ENCODE measurements at regions not wholly inside any gene's neighbourhood (a gene's known extent, or its start where the extent isn't known, plus 50 kb on each side); places are given as distances from the start of the nearest gene placed in this dataset.
"Not testable (repeated sequence)": the region's sequence is repeated elsewhere in the genome, so short reads cannot be mapped to it uniquely, and the experiment has no call there.

GRCh38 chr1:95754412-95754811 is 520.4 kb downstream of the RWDD3 start:
- DNase-seq (ENCODE audit: low read depth in 2 of 2) = no peak

GRCh38 chr1:95766036-95766435 is 532.0 kb downstream of the RWDD3 start:
- no peak for DNase-seq (ENCODE audit: low read depth in 2 of 2)

GRCh38 chr1:95770581-95770980 is 536.6 kb downstream of the RWDD3 start:
- no peak for DNase-seq (ENCODE audit: low read depth in 2 of 2)

GRCh38 chr1:95778217-95778616 is 544.2 kb downstream of the RWDD3 start:
- no peak for DNase-seq (ENCODE audit: low read depth in 2 of 2)

GRCh38 chr1:95780836-95781235 is 546.8 kb downstream of the RWDD3 start:
- no peak for DNase-seq (ENCODE audit: low read depth in 2 of 2)

- no peak for DNase-seq (ENCODE audit: low read depth in 2 of 2)
Measured at GRCh38 chr1:95790136-95790535, 556.1 kb downstream of the RWDD3 start.

- no peak for DNase-seq (ENCODE audit: low read depth in 2 of 2)
Measured at GRCh38 chr1:95793893-95794292, 559.9 kb downstream of the RWDD3 start.

- not testable (repeated sequence) for DNase-seq (ENCODE audit: low read depth in 2 of 2)
Measured at GRCh38 chr1:95797761-95798160, 563.8 kb downstream of the RWDD3 start.

- DNase-seq (ENCODE audit: low read depth in 2 of 2) = no peak
Measured at GRCh38 chr1:95806171-95806570, 572.2 kb downstream of the RWDD3 start.

- DNase-seq (ENCODE audit: low read depth in 2 of 2) = no peak
Measured at GRCh38 chr1:95809391-95809790, 575.4 kb downstream of the RWDD3 start.

GRCh38 chr1:95815511-95815910 is 581.5 kb downstream of the RWDD3 start:
- no peak for DNase-seq (ENCODE audit: low read depth in 2 of 2)

- no peak for DNase-seq (ENCODE audit: low read depth in 2 of 2)
Measured at GRCh38 chr1:95829556-95829955, 595.5 kb downstream of the RWDD3 start.

GRCh38 chr1:95832370-95832769 is 598.4 kb downstream of the RWDD3 start:
- DNase-seq (ENCODE audit: low read depth in 2 of 2) = no peak

GRCh38 chr1:95849439-95849838 is 615.4 kb downstream of the RWDD3 start:
- DNase-seq (ENCODE audit: low read depth in 2 of 2) = no peak

GRCh38 chr1:95850165-95850649 is 616.2 kb downstream of the RWDD3 start:
- DNase-seq (ENCODE audit: low read depth in 2 of 2) = no peak

GRCh38 chr1:95850763-95851162 is 616.8 kb downstream of the RWDD3 start:
- no peak for DNase-seq (ENCODE audit: low read depth in 2 of 2)

- DNase-seq (ENCODE audit: low read depth in 2 of 2) = no peak
Measured at GRCh38 chr1:95852483-95853070, 618.6 kb downstream of the RWDD3 start.

GRCh38 chr1:95854457-95854856 is 620.4 kb downstream of the RWDD3 start:
- DNase-seq (ENCODE audit: low read depth in 2 of 2) = no peak

GRCh38 chr1:95863086-95863485 is 629.1 kb downstream of the RWDD3 start:
- no peak for DNase-seq (ENCODE audit: low read depth in 2 of 2)

GRCh38 chr1:95865769-95866168 is 631.8 kb downstream of the RWDD3 start:
- no peak for DNase-seq (ENCODE audit: low read depth in 2 of 2)

- no peak for DNase-seq (ENCODE audit: low read depth in 2 of 2)
Measured at GRCh38 chr1:95876276-95876675, 642.3 kb downstream of the RWDD3 start.

- DNase-seq (ENCODE audit: low read depth in 2 of 2) = no peak
Measured at GRCh38 chr1:95879498-95880050, 645.6 kb downstream of the RWDD3 start.

GRCh38 chr1:95888941-95889390 is 655.0 kb downstream of the RWDD3 start:
- no peak for DNase-seq (ENCODE audit: low read depth in 2 of 2)

- no peak for DNase-seq (ENCODE audit: low read depth in 2 of 2)
Measured at GRCh38 chr1:95889400-95889799, 655.4 kb downstream of the RWDD3 start.

Measured in stimulated activated CD4-positive, alpha-beta T cell treated with anti-CD3 and anti-CD28 coated beads, Interleukin-12 subunit alpha, Interleukin-12 subunit beta, amount 100 ng/mL, for 24 hours (primary cell).